Mesenchymal stem cell (in vitro differentiated cells and primary cell): ENCODE measurements at regions not wholly inside any gene's neighbourhood (a gene's known extent, or its start where the extent isn't known, plus 50 kb on each side); places are given as distances from the start of the nearest gene placed in this dataset.
A peak's percentile ranks its signal among the peaks of the same experiment; 100 is the strongest.
"Not testable (repeated sequence)": the region's sequence is repeated elsewhere in the genome, so short reads cannot be mapped to it uniquely, and the experiment has no call there.

Experiments used
- DNase-seq: peaks from one replicate; pipeline ENCODE4 v3.0.0-alpha.2; 2013
- H2AFZ ChIP-seq: one replicate; pipeline ENCODE4 v1.6.1; 2013; ENCODE audit warnings: low read depth, mild to moderate bottlenecking, control low read depth, inconsistent platforms, low read length, moderate library complexity
- H2AK5ac ChIP-seq: 2 replicates; pipeline ENCODE4 v1.6.1; 2013; ENCODE audit warnings: low read length, moderate library complexity, mild to moderate bottlenecking, inconsistent platforms; ENCODE audit not compliant: severe bottlenecking
- H2BK120ac ChIP-seq: one replicate; pipeline ENCODE4 v1.6.1; 2013; ENCODE audit warnings: low read depth, mild to moderate bottlenecking, inconsistent platforms, low read length, moderate library complexity
- H2BK12ac ChIP-seq, 2 experiments: one replicate each; pipeline ENCODE4 v1.6.1; 2013; ENCODE audit warnings: inconsistent platforms in 2 of 2, low read length in 2 of 2, mild to moderate bottlenecking in 2 of 2, moderate library complexity in 2 of 2, control low read depth in 1 of 2
- H2BK15ac ChIP-seq: one replicate; pipeline ENCODE4 v1.6.1; 2013; ENCODE audit warnings: mild to moderate bottlenecking, low read depth, inconsistent platforms; ENCODE audit not compliant: poor library complexity, severe bottlenecking
- H2BK5ac ChIP-seq: 2 replicates; pipeline ENCODE4 v1.6.1; 2013; ENCODE audit warnings: low read depth, mild to moderate bottlenecking, low read length, control low read depth, inconsistent platforms; ENCODE audit not compliant: poor library complexity, severe bottlenecking
- H3K14ac ChIP-seq, 2 experiments: one replicate each; pipeline ENCODE4 v1.6.1; 2013; ENCODE audit warnings: inconsistent platforms in 2 of 2, low read length in 2 of 2, control low read depth in 1 of 2, mild to moderate bottlenecking in 1 of 2, moderate library complexity in 1 of 2
- H3K18ac ChIP-seq, 2 experiments: one replicate each; pipeline ENCODE4 v1.6.1; 2013; ENCODE audit warnings: inconsistent platforms in 2 of 2, low read length in 2 of 2, control low read depth in 1 of 2, low read depth in 1 of 2, mild to moderate bottlenecking in 1 of 2
- H3K23ac ChIP-seq, 2 experiments: one replicate each; pipeline ENCODE4 v1.6.1; 2013; ENCODE audit warnings: inconsistent platforms in 2 of 2, low read length in 2 of 2, mild to moderate bottlenecking in 2 of 2, moderate library complexity in 2 of 2, control low read depth in 1 of 2
- H3K27ac ChIP-seq: 2 replicates; pipeline ENCODE4 v1.5.1; 2013; ENCODE audit warnings: mild to moderate bottlenecking, moderate library complexity, low read length, control low read depth, inconsistent platforms; ENCODE audit not compliant: poor library complexity, severe bottlenecking
- H3K27me3 ChIP-seq, 2 experiments: 2 replicates each; pipeline versions ENCODE4 v1.6.1 to v1.7.0; 2013; ENCODE audit warnings: low read length in 2 of 2, mild to moderate bottlenecking in 2 of 2, moderate library complexity in 2 of 2, control low read depth in 1 of 2, inconsistent platforms in 1 of 2; ENCODE audit not compliant: control insufficient read depth in 1 of 2, insufficient read depth in 1 of 2
- H3K36me3 ChIP-seq, 2 experiments: 2 replicates each; pipeline versions ENCODE4 v1.6.1 to v1.7.0; 2013; ENCODE audit warnings: low read length in 2 of 2, control low read depth in 1 of 2, inconsistent platforms in 1 of 2, low read depth in 1 of 2, mild to moderate bottlenecking in 1 of 2; ENCODE audit not compliant: insufficient read depth in 2 of 2, control insufficient read depth in 1 of 2
- H3K4ac ChIP-seq, 2 experiments: one replicate each; pipeline ENCODE4 v1.6.1; 2013; ENCODE audit warnings: inconsistent platforms in 2 of 2, low read length in 2 of 2, mild to moderate bottlenecking in 2 of 2, moderate library complexity in 2 of 2, control low read depth in 1 of 2, low read depth in 1 of 2
- H3K4me1 ChIP-seq: 2 replicates; pipeline ENCODE4 v1.6.1; 2013; ENCODE audit warnings: low read depth, low read length, control low read depth; ENCODE audit not compliant: control insufficient read depth, insufficient read depth
- H3K4me2 ChIP-seq: 2 replicates; pipeline ENCODE4 v1.6.1; 2013; ENCODE audit warnings: low read length, mild to moderate bottlenecking, inconsistent platforms; ENCODE audit not compliant: poor library complexity, severe bottlenecking
- H3K4me3 ChIP-seq, 2 experiments: 2 replicates each; pipeline versions ENCODE4 v1.5.1 to v1.7.0; 2013; ENCODE audit warnings: low read length in 2 of 2, mild to moderate bottlenecking in 2 of 2, control low read depth in 1 of 2, low read depth in 1 of 2; ENCODE audit not compliant: insufficient read depth in 1 of 2
- H3K79me1 ChIP-seq: replicated peaks from 2 replicates; pipeline ENCODE4 v1.6.1; 2013; ENCODE audit warnings: mild to moderate bottlenecking, control low read depth, low read length, inconsistent platforms; ENCODE audit not compliant: poor library complexity, severe bottlenecking
- H3K9ac ChIP-seq: 2 replicates; pipeline ENCODE4 v1.7.0; 2013; ENCODE audit warnings: mild to moderate bottlenecking, low read length, moderate library complexity
- H3K9me3 ChIP-seq: 2 replicates; pipeline ENCODE4 v1.7.0; 2013; ENCODE audit warnings: mild to moderate bottlenecking, low read length; ENCODE audit not compliant: control insufficient read depth
- H4K8ac ChIP-seq: one replicate; pipeline ENCODE4 v1.6.1; 2013; ENCODE audit warnings: inconsistent platforms, mild to moderate bottlenecking, low read length, moderate library complexity
- H4K91ac ChIP-seq: one replicate; pipeline ENCODE4 v1.6.1; 2013; ENCODE audit warnings: mild to moderate bottlenecking, low read length, inconsistent platforms
- WGBS: methylation state at CpG from one replicate; pipeline ENCODE4 v1.1.7; 2013; ENCODE audit warnings: mixed read lengths; 5-methylcytosine and 5-hydroxymethylcytosine counted together

- H3K36me3 ChIP-seq = no peaks in the 10 kb centered on the region
- H4K8ac ChIP-seq = no peak overlapping the region
- H3K9ac ChIP-seq = no peak overlapping the region
- H3K4ac ChIP-seq = no peak overlapping the region
- H2BK12ac ChIP-seq = no peak overlapping the region
- no peak overlapping the region for H2BK5ac ChIP-seq
- no peak overlapping the region for H2BK120ac ChIP-seq
- H2AK5ac ChIP-seq = no peak overlapping the region
- no peak overlapping the region for H2AFZ ChIP-seq
- 85% methylated on average over 16 of the region's 17 CpGs for WGBS
- no peak overlapping the region for H3K4me3 ChIP-seq
- no peak overlapping the region for H3K4me2 ChIP-seq
- no peak overlapping the region for H2BK15ac ChIP-seq
- H3K4me1 ChIP-seq = no peaks in the 10 kb centered on the region
- H3K14ac ChIP-seq = no peak overlapping the region
- DNase-seq = no peak
- H3K18ac ChIP-seq = no peak overlapping the region
- no peak overlapping the region for H3K23ac ChIP-seq
- H3K27ac ChIP-seq = no peak overlapping the region
- no peaks in the 10 kb centered on the region for H3K79me1 ChIP-seq
- H3K27me3 ChIP-seq = peaks cover 0 to 15% of the 10 kb centered on the region in 2 experiments
- H4K91ac ChIP-seq = no peak overlapping the region
- H3K9me3 ChIP-seq = no peaks in the 10 kb centered on the region
Observed at GRCh38 chr19:31534786-31535657, 185.8 kb upstream of the TSHZ3 start.

GRCh38 chr19:31535691-31536460 is 186.6 kb upstream of the TSHZ3 start:
- Histone ChIP-seq H3K18ac (no peak overlapping the region), H2BK12ac (no peak overlapping the region), H3K27ac (no peak overlapping the region), H2BK5ac (no peak overlapping the region), H2BK15ac (no peak overlapping the region), H3K14ac (no peak overlapping the region), H3K4me1 (no peaks in the 10 kb centered on the region), H2AFZ (no peak overlapping the region), H4K91ac (no peak overlapping the region), H4K8ac (peak overlapping the region; percentile 19), H3K4me3 (no peak overlapping the region), H3K9me3 (no peaks in the 10 kb centered on the region), H3K36me3 (no peaks in the 10 kb centered on the region), H2AK5ac (no peak overlapping the region), H3K79me1 (no peaks in the 10 kb centered on the region), H3K23ac (no peak overlapping the region), H3K4ac (no peak overlapping the region), H3K27me3 (peaks cover 0 to 23% of the 10 kb centered on the region in 2 experiments), H3K4me2 (no peak overlapping the region), H3K9ac (no peak overlapping the region), H2BK120ac (no peak overlapping the region)
- WGBS = 79% methylated on average over 8 of the region's 8 CpGs
- no peak for DNase-seq

- Histone ChIP-seq H3K4me1 (no peaks in the 10 kb centered on the region), H3K27me3 (peaks cover 0 to 36% of the 10 kb centered on the region in 2 experiments), H3K9ac (no peak overlapping the region), H3K14ac (no peak overlapping the region), H2AFZ (no peak overlapping the region), H4K91ac (no peak overlapping the region), H3K9me3 (no peaks in the 10 kb centered on the region), H2AK5ac (no peak overlapping the region), H3K4ac (no peak overlapping the region), H3K4me2 (no peak overlapping the region), H3K18ac (no peak overlapping the region), H2BK12ac (no peak overlapping the region), H2BK5ac (no peak overlapping the region), H2BK15ac (no peak overlapping the region), H3K79me1 (no peaks in the 10 kb centered on the region), H4K8ac (no peak overlapping the region), H3K4me3 (no peak overlapping the region), H3K23ac (no peak overlapping the region), H3K36me3 (no peaks in the 10 kb centered on the region), H3K27ac (no peak overlapping the region), H2BK120ac (no peak overlapping the region)
- DNase-seq = no peak
- 84% methylated on average over 1 of the region's 3 CpGs for WGBS
Observed at GRCh38 chr19:31537136-31537535, 187.9 kb upstream of the TSHZ3 start.

- not testable (repeated sequence) for H3K36me3 ChIP-seq, H3K9ac ChIP-seq, H2BK15ac ChIP-seq, H3K18ac ChIP-seq, H2AK5ac ChIP-seq, H3K4me1 ChIP-seq, H4K91ac ChIP-seq, H3K4me2 ChIP-seq, H3K14ac ChIP-seq, H4K8ac ChIP-seq, H2BK12ac ChIP-seq, H3K4me3 ChIP-seq, H3K79me1 ChIP-seq, H3K23ac ChIP-seq, H3K27ac ChIP-seq, H2AFZ ChIP-seq, H3K4ac ChIP-seq, DNase-seq, H2BK5ac ChIP-seq, H3K9me3 ChIP-seq, H2BK120ac ChIP-seq
- 83% methylated on average over 4 of the region's 5 CpGs for WGBS
- H3K27me3 ChIP-seq = peaks cover 0 to 40% of the 10 kb centered on the region in 2 experiments
Observed at GRCh38 chr19:31537902-31538301, 188.7 kb upstream of the TSHZ3 start.
